GM12878 (cell line): ENCODE measurements at regions not wholly inside any gene's neighbourhood (a gene's known extent, or its start where the extent isn't known, plus 50 kb on each side); places are given as distances from the start of the nearest gene placed in this dataset.

Experiments
- ATAC-seq: fragments of 200-7000 bp; cut with Tn5 transposase; 3 replicates; pipeline ENCODE4 v1.9.1; 2020; ENCODE audit warnings: mild to moderate bottlenecking, moderate library complexity
- BruUV-seq: library from RNA; stranded (reverse); fragments of 400-500 nt; replicated peaks from 2 replicates; lab custom pipeline; 2021; lab: Mats Ljungman, UMichigan
- CTCF ChIA-PET: fragments of 300-600 bp; sonication (Branson Sonifier 250); formaldehyde crosslinking; extraction: SDS; loops from one replicate; lab custom pipeline; 2021; ENCODE audit warnings: inconsistent platforms; lab: Yijun Ruan, JAX
- POLR2A ChIA-PET: fragments of 350-600 bp; formaldehyde crosslinking; extraction: SDS; loops from one replicate; lab custom pipeline; 2021; ENCODE audit warnings: inconsistent platforms; lab: Charles Lee
- RAD21 ChIA-PET: fragments of 300-600 bp; sonication (Branson Sonifier 250); formaldehyde crosslinking; loops from one replicate; lab custom pipeline; 2023; ENCODE audit warnings: antibody characterized with exemption; ENCODE audit not compliant: unreplicated experiment; lab: Charles Lee
- SMC1A ChIA-PET: fragments of 300-600 bp; sonication (Branson Sonifier 250); formaldehyde crosslinking; loops from one replicate; lab custom pipeline; 2023; ENCODE audit not compliant: unreplicated experiment, uncharacterized antibody; lab: Charles Lee
- DNase-seq: peaks from one replicate; pipeline ENCODE4 v3.0.0-alpha.2; 2011; ENCODE audit warnings: low read depth, low spot score
- FAIRE-seq: peaks from 3 replicates; lab custom pipeline; 2011; peaks lifted over from hg19 to GRCh38; lab: Jason Lieb, UNC
- H2AFZ ChIP-seq: 2 replicates; pipeline ENCODE4 v1.6.0; 2011; ENCODE audit warnings: low read depth, low read length, control low read depth; ENCODE audit not compliant: control insufficient read depth
- H3K27ac ChIP-seq: 2 replicates; pipeline ENCODE4 v1.5.1; 2011; ENCODE audit warnings: control low read depth; ENCODE audit not compliant: control insufficient read depth, insufficient read depth
- H3K27me3 ChIP-seq, 2 experiments: replicated peaks in 1 of 2; 2 replicates each; pipeline versions ENCODE4 v1.6.0 to v1.6.1; 2011; ENCODE audit warnings: low read length in 1 of 2; ENCODE audit not compliant: control insufficient read depth in 2 of 2, insufficient read depth in 2 of 2
- H3K36me3 ChIP-seq, 2 experiments: 2 replicates each; pipeline ENCODE4 v1.5.1; 2011; ENCODE audit warnings: low read length in 1 of 2; ENCODE audit not compliant: control insufficient read depth in 2 of 2, insufficient read depth in 2 of 2
- H3K4me1 ChIP-seq: 2 replicates; pipeline ENCODE4 v1.6.1; 2011; ENCODE audit warnings: mild to moderate bottlenecking, low read length, moderate library complexity, mixed read lengths; ENCODE audit not compliant: control insufficient read depth, insufficient read depth
- H3K4me2 ChIP-seq: 2 replicates; pipeline ENCODE4 v1.6.0; 2011; ENCODE audit warnings: control low read depth; ENCODE audit not compliant: control insufficient read depth, insufficient read depth
- H3K4me3 ChIP-seq: fragments of 200-600 bp; sonication (generic); 2 replicates; pipeline ENCODE4 v1.5.1; 2016
- H3K79me2 ChIP-seq: 2 replicates; pipeline ENCODE4 v1.6.0; 2011; ENCODE audit warnings: low read length; ENCODE audit not compliant: control insufficient read depth, insufficient read depth
- H3K9ac ChIP-seq: 2 replicates; pipeline ENCODE4 v1.8.0; 2011; ENCODE audit warnings: low read length, control low read depth, mixed read lengths; ENCODE audit not compliant: control insufficient read depth, insufficient read depth
- H3K9me3 ChIP-seq: replicated peaks from 3 replicates; pipeline ENCODE4 v1.5.1; 2011; ENCODE audit warnings: mild to moderate bottlenecking, low read length; ENCODE audit not compliant: control insufficient read depth, insufficient read depth
- H4K20me1 ChIP-seq: 2 replicates; pipeline ENCODE4 v1.6.0; 2011; ENCODE audit not compliant: control insufficient read depth, insufficient read depth
- ATF3 ChIP-seq: IDR thresholded peaks from 2 replicates; pipeline ENCODE4 v1.6.1; 2011; ENCODE audit warnings: low read depth, mild to moderate bottlenecking, low read length, moderate library complexity, borderline replicate concordance; ENCODE audit errors: extremely low read depth
- BRCA1 ChIP-seq: IDR thresholded peaks from 2 replicates; pipeline ENCODE4 v1.6.1; 2011; ENCODE audit warnings: low read depth, low read length, improper control_type of control experiment
- HCFC1 ChIP-seq: fragments of 150-350 bp; IDR thresholded peaks from 2 replicates; pipeline ENCODE4 v1.6.1; 2014; ENCODE audit warnings: low read length
- IRF4 ChIP-seq: IDR thresholded peaks from 2 replicates; pipeline ENCODE4 v1.6.1; 2011; ENCODE audit warnings: low read depth, low read length
- NFXL1 ChIP-seq: fragments of 450-650 bp; IDR thresholded peaks from 2 replicates; pipeline ENCODE4 v1.6.1; 2017; ENCODE audit warnings: antibody characterized with exemption, mild to moderate bottlenecking, borderline replicate concordance
- SMARCA5 ChIP-seq: fragments of 450-650 bp; IDR thresholded peaks from 2 replicates; pipeline ENCODE4 v1.6.1; 2017; ENCODE audit warnings: mild to moderate bottlenecking
- SREBF2 ChIP-seq: IDR thresholded peaks from 2 replicates; pipeline ENCODE4 v1.6.1; 2012; ENCODE audit warnings: mild to moderate bottlenecking, low read length
- TCF12 ChIP-seq: IDR thresholded peaks from 2 replicates; pipeline ENCODE4 v1.6.1; 2011; ENCODE audit warnings: low read depth, mild to moderate bottlenecking, low read length
- ZNF622 ChIP-seq: fragments of 450-650 bp; IDR thresholded peaks from 2 replicates; pipeline ENCODE4 v1.6.1; 2017; ENCODE audit warnings: mild to moderate bottlenecking, inconsistent platforms
- WGBS: methylation state at CpG from one replicate; pipeline ENCODE4 v1.1.6; 2016; ENCODE audit warnings: low lambda C conversion rate; ENCODE audit not compliant: insufficient replicate concordance, insufficient coverage; ENCODE audit errors: missing lambda C conversion rate; 5-methylcytosine and 5-hydroxymethylcytosine counted together
- in situ Hi-C: fragments of 300-500 bp; cut with MboI; formaldehyde crosslinking; loops from 9 replicates; pipeline ENCODE4 v1.14.3; 2018; ENCODE audit warnings: mixed read lengths
- intact Hi-C: fragments of 100-400 bp; cut with micrococcal nuclease; formaldehyde crosslinking; loops from one replicate; pipeline ENCODE4 v1.14.2; 2022; ENCODE audit not compliant: unreplicated experiment
- TF ChIP-seq, protein P1 (sequence below): IDR thresholded peaks from 2 replicates; pipeline ENCODE4 v1.6.1; 2011; ENCODE audit warnings: borderline replicate concordance, low read depth, mild to moderate bottlenecking, moderate library complexity, low read length; ENCODE audit not compliant: insufficient read depth, poor library complexity, severe bottlenecking
- TF ChIP-seq, protein P2 (sequence below): fragments of 450-650 bp; IDR thresholded peaks from 2 replicates; pipeline ENCODE4 v1.6.1; 2018; ENCODE audit warnings: mild to moderate bottlenecking, low read depth, moderate library complexity; ENCODE audit not compliant: partially characterized antibody

DNA sequence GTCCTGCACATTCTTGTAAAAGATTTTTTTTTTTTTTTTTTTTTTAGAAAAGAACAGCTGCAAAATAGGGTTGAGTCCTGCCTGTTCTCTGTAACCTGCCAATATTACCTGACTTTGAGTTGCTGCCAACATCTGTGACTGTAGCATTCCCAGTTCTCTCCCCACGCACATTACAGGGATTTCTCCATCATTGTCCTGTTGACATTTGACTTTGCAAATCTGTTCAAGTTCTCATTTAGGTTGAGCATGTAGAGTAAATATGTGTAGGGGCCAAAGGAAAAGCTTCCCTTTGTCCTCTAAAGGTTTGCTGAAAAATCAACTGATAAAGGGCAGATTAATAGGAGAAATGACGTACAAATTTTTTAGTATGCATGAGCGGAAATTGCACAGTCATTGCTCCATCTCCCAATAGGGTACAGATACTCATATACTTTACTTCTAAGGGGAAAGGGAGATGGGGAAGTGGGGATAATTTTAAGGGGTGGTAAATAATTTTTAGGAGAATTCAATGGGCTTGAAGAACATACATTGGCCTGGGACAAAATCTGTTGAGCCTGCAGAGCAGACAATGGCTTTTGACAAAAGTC lies 385.5 kb downstream of the PIK3C3 start:
- in situ Hi-C loops (no loop called here), intact Hi-C loops (no loop called here)
- Histone ChIP-seq H3K9me3 (no peaks in the 10 kb centered on the region), H3K27me3 (no peaks in the 10 kb centered on the region), H3K9ac (no peak overlapping the region), H3K36me3 (no peaks in the 10 kb centered on the region), H4K20me1 (no peaks in the 10 kb centered on the region), H2AFZ (no peak overlapping the region), H3K4me2 (no peak overlapping the region), H3K4me3 (no peak overlapping the region), H3K79me2 (no peaks in the 10 kb centered on the region), H3K4me1 (no peaks in the 10 kb centered on the region), H3K27ac (no peak overlapping the region)
- ChIA-PET POLR2A (interaction anchor here (0.6 kb wide), 1 partner anchor 13 kb away, joined by 3 read pairs; no protein-coding TSS in a partner anchor), SMC1A (no interaction called here), CTCF (no interaction called here), RAD21 (interaction anchor here (0.6 to 0.7 kb wide), 2 partner anchors 229 to 794 kb away, joined by 3 read pairs; no protein-coding TSS in a partner anchor)
- no peak for DNase-seq
- WGBS = 2% methylated on average over 3 of the region's 3 CpGs
- BruUV-seq = no TSS peak
- FAIRE-seq = no peak
- TF ChIP-seq ZNF622 (no peak), BRCA1 (no peak)
- TF ChIP-seq, protein P1, sequence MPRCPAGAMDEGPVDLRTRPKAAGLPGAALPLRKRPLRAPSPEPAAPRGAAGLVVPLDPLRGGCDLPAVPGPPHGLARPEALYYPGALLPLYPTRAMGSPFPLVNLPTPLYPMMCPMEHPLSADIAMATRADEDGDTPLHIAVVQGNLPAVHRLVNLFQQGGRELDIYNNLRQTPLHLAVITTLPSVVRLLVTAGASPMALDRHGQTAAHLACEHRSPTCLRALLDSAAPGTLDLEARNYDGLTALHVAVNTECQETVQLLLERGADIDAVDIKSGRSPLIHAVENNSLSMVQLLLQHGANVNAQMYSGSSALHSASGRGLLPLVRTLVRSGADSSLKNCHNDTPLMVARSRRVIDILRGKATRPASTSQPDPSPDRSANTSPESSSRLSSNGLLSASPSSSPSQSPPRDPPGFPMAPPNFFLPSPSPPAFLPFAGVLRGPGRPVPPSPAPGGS = no peak
- no peak for ATAC-seq

DNA sequence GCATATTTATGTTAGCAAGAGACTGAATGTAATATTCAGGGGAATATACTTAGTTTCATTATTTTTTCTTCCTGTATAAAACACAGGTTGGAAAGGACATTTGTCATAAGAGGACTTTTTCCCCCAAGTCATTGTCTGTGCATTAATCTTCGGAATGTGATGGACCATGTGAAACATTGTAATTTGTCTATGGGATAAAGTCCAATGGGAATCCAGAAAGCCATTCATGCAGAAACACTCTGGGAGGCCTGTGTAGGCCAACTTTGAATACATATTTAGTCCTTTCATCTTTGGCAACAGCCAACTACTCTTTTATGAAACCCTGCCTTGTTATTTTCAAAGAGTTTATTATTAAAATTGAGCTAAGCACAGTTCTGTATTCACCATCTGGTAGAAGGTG lies 386.4 kb downstream of the PIK3C3 start:
- Histone ChIP-seq H2AFZ (no peak overlapping the region), H3K79me2 (no peaks in the 10 kb centered on the region), H3K36me3 (no peaks in the 10 kb centered on the region), H3K27me3 (no peaks in the 10 kb centered on the region), H3K4me2 (no peak overlapping the region), H4K20me1 (no peaks in the 10 kb centered on the region), H3K9me3 (no peaks in the 10 kb centered on the region), H3K27ac (no peak overlapping the region), H3K9ac (no peak overlapping the region), H3K4me1 (no peaks in the 10 kb centered on the region), H3K4me3 (no peak overlapping the region)
- DNase-seq (no peak), ATAC-seq (no peak), FAIRE-seq (no peak)
- ChIA-PET RAD21 (no interaction called here), SMC1A (no interaction called here), CTCF (no interaction called here), POLR2A (no interaction called here)
- no TSS peak for BruUV-seq
- in situ Hi-C loops = no loop called here
- 0% methylated on average over 1 of the region's 1 CpG for WGBS
- intact Hi-C loops = no loop called here
- TF ChIP-seq, protein P1 = no peak
- no peak for TF ChIP-seq SREBF2
- TF ChIP-seq ATF3 = no peak
- TF ChIP-seq NFXL1 = no peak
- no peak for TF ChIP-seq SMARCA5
- TF ChIP-seq, protein P2, sequence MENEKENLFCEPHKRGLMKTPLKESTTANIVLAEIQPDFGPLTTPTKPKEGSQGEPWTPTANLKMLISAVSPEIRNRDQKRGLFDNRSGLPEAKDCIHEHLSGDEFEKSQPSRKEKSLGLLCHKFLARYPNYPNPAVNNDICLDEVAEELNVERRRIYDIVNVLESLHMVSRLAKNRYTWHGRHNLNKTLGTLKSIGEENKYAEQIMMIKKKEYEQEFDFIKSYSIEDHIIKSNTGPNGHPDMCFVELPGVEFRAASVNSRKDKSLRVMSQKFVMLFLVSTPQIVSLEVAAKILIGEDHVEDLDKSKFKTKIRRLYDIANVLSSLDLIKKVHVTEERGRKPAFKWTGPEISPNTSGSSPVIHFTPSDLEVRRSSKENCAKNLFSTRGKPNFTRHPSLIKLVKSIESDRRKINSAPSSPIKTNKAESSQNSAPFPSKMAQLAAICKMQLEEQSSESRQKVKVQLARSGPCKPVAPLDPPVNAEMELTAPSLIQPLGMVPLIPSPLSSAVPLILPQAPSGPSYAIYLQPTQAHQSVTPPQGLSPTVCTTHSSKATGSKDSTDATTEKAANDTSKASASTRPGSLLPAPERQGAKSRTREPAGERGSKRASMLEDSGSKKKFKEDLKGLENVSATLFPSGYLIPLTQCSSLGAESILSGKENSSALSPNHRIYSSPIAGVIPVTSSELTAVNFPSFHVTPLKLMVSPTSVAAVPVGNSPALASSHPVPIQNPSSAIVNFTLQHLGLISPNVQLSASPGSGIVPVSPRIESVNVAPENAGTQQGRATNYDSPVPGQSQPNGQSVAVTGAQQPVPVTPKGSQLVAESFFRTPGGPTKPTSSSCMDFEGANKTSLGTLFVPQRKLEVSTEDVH = no peak
- TF ChIP-seq IRF4 = no peak
- no peak for TF ChIP-seq TCF12
- TF ChIP-seq HCFC1 = no peak
